NCI-H1048 (cell line): ENCODE measurements at regions not wholly inside any gene's neighbourhood (a gene's known extent, or its start where the extent isn't known, plus 50 kb on each side); places are given as distances from the start of the nearest gene placed in this dataset.
"Not testable (repeated sequence)": the region's sequence is repeated elsewhere in the genome, so short reads cannot be mapped to it uniquely, and the experiment has no call there.

Experiments
- DNase-seq: peaks from one replicate; lab custom pipeline; 2025; lab: John Stamatoyannopoulos, UW

DNA sequence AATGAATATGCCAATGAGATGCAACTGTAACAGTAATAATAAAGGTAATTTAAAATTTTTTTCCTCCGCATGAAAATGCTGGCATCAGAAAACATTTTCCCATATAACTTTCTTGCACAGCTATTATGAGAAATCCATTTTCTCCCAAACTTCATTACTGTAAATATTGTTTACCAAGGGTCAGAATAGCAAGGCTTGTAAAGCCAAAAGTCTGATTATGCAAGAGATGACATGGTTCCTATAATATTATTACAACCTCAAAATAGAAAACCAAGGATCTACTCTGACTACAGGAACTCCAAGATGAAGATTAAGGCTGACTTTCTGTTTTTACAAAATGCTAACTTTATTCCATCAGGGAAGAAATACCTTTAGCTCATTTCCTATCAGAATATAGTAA lies 162.7 kb upstream of the CDK1 start:
- no peak for DNase-seq

GRCh38 chr10:60614363-60614762 lies 163.9 kb upstream of the CDK1 start:
- DNase-seq: no peak

DNA sequence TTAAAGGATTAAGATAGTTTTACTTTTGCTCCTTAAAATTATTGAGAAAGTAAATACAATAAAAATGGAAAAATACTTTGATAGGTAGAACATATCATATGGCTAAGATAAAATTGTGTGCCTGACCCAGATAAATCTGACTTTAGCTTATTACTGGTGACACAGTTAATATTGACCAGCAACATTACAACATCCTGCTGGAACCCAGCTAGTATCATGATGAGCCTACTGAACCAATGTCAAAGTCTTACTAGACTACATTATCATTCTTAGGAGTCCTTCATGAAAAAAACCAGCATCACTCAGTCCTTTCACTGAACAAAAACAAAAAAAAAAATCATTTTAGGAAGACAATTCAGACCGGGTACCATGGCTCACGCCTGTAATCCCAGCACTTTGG lies 164.8 kb upstream of the CDK1 start:
- DNase-seq: no peak

GRCh38 chr10:60611291-60611747 lies 167.0 kb upstream of the CDK1 start:
- no peak for DNase-seq

GRCh38 chr10:60607372-60607771 lies 170.9 kb upstream of the CDK1 start:
- no peak for DNase-seq

DNA sequence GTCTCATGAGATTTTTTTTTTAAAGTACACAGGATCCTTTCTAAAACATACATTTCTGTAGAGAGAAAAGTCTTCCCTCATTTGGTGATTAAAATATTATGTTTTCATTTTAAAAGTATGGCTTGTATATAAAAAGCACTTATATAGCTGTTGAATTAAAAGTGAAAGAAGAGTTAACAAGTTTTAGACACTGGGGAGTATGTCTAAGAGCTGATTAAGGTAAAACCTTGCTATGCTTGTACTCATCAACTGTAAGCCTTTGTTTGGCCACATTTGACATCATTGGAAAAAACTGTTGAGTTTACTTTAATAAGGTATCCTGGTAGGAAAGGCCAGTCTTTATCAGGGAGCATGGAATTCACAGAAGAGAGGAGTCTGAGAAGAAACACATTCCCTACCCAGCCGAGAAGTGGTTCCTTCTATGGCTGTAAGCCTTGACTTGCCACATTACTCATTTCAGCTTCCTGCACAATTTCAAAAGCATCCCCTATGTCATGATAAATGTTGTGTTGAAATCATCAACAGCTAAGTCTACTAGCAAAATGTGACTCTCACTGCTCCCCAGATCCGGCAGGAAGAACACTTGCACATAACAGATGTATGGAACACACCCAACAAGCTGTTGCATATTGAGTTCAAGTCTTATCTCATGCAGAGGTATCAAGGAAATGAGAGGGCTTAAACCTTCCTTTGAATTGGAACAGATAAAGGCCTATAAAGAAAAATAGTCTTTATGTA lies 171.8 kb upstream of the CDK1 start:
- DNase-seq: no peak

- no peak for DNase-seq
Observed at GRCh38 chr10:60605476-60605875, 172.8 kb upstream of the CDK1 start.

- DNase-seq: no peak
Observed at GRCh38 chr10:60604342-60604741, 173.9 kb upstream of the CDK1 start.

DNA sequence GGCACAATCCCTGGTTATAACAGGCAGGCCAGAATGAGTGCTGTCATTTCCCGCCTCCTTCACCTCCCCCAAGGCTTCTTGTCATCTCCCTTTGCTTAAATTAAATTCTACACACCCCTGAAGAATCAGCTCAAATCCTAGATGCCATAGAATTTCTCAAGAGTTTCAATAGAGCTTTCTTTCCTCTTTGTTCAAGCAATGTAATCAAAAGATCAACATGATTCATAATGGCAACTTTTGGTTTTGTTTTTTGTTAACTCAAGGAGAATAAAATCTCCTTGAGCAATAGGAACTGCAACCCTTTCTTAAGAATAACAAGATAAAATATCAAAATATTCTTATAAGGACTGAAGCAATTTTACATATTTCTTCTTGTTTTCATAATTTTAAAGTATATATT lies 180.8 kb upstream of the CDK1 start:
- DNase-seq: no peak

DNA sequence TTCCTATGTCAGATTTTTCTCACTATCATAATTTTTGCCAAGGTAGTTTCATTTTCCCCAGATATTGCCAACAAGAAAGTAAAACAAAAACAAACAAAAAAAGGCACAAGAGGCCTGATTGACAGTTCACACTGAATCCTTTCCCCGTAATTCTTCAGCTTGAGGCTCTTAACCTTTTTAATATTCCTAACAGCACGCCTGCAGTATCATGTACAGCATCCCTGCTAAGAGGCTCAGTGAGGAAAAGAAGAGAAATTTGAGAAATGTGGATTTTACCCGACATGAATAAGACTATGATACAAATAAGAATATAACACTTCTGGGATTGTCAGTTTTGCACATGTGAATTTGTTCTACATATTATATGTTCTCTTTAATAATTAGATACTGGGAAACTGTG lies 182.4 kb upstream of the CDK1 start:
- no peak for DNase-seq

GRCh38 chr10:60594476-60595051 lies 183.7 kb upstream of the CDK1 start:
- DNase-seq: no peak

GRCh38 chr10:60591119-60591518 lies 187.2 kb upstream of the CDK1 start:
- DNase-seq: no peak

- DNase-seq: no peak
Observed at GRCh38 chr10:60589376-60589775, 188.9 kb upstream of the CDK1 start.

GRCh38 chr10:60581782-60582181 lies 192.1 kb upstream of the ANK3 start:
- not testable (repeated sequence) for DNase-seq

DNA sequence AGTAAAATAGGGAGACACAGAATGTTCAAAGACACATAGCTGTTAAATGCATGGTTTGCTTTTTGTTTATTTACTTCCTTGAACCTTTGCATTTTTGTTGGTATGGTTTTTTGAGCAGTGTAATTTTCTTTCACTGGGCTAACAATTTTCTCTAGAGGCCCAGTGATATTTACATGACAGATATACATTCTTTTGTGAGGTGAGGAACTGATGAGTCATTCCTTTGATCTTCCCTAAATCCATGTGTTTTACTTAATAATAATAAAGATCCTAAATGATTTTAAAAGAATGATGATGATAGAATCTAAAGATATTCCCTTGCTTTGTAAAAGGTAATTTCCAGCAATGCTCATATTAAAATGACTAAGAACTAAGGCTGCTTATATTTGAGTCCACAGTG lies 188.5 kb upstream of the ANK3 start:
- no peak for DNase-seq

GRCh38 chr10:60576130-60577069 lies 186.7 kb upstream of the ANK3 start:
- no peak for DNase-seq

- DNase-seq: no peak
Observed at GRCh38 chr10:60575105-60575504, 185.4 kb upstream of the ANK3 start.

- no peak for DNase-seq
Observed at GRCh38 chr10:60574388-60574787, 184.7 kb upstream of the ANK3 start.

DNA sequence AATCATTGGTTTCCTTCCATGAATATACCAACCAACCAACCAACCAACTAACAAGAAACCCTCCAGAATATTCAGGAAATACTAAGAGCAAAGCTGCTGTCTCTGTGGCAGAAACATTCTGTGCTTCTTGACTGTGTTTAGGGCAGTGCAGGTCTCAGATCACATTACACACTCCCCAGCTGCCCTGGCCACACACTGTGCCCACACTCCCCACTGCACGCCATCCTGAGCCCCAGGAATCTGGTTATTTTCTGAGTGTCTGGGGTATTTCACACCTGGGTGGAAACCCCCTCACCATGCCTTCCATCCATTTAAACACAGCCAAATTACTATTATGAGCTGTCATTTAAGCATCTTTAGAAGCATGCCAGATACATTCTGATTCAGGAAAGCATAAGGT lies 183.7 kb upstream of the ANK3 start:
- no peak for DNase-seq

DNA sequence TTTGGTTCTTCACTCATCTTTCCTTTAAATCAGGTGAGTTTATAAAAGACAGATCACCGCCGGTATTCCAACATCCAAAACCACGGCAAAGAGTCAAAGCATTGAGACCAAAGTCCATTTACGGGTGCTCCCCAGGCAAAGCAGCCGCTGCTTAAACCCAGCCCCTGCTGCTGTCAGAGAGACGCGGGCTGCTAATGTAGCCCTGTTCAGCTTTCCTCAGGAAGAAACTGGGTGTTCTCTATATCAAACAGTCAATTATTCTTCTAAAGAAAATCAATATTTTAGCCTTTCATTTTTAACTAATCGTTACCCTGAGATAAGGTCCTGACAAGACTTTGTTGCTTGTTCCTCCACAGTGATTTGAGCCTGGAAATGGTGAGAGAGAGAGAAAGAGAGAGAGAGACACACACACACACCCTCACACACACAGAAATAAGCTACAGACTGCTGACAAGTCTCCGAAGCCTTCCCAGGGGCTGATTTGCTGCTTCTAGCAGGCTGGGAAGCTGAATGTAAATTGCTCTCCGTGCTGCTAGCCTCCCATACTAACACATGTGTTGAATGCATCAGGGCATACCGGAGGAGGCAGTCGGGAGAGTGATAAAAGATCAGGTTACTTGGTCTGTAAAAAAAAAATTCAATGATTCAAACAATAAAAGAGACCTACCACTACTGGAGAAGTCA lies 183.0 kb upstream of the ANK3 start:
- DNase-seq: no peak

DNA sequence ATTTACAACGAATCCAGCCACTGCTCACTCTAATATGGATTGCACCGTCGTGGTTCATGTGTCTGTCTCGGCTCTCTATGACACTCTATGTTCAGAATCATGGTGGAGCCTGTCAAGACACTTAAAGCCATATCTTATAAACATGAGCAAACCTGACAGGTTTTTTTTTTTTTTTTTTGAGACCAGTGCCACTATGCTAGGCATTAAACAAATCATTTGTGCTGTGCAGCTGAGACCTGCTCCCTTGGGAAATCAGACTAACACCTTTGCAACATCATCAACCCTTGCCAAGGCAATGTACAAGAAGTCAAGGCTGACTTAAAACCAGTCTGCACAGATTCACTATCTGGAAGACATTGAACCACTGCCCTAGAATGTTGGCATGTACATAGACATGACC lies 181.2 kb upstream of the ANK3 start:
- DNase-seq: no peak

- DNase-seq: no peak
Observed at GRCh38 chr10:60570272-60570865, 180.7 kb upstream of the ANK3 start.
